Bronchial epithelial cell (primary cell): ENCODE measurements at regions not wholly inside any gene's neighbourhood (a gene's known extent, or its start where the extent isn't known, plus 50 kb on each side); places are given as distances from the start of the nearest gene placed in this dataset.

Source experiments
- DNase-seq: peaks from one replicate; pipeline ENCODE4 v3.0.0-alpha.2; 2010; ENCODE audit warnings: low read depth
- FAIRE-seq: peaks from 2 replicates; lab custom pipeline; 2011; peaks lifted over from hg19 to GRCh38; lab: Jason Lieb, UNC
- H3K27me3 ChIP-seq: 2 replicates; pipeline ENCODE4 v1.5.1; 2011; ENCODE audit warnings: low read length; ENCODE audit not compliant: control insufficient read depth, insufficient read depth
- H3K36me3 ChIP-seq: 2 replicates; pipeline ENCODE4 v1.5.1; 2011; ENCODE audit warnings: low read length; ENCODE audit not compliant: control insufficient read depth, insufficient read depth
- H3K4me3 ChIP-seq: 2 replicates; pipeline ENCODE4 v1.5.1; 2011; ENCODE audit warnings: mild to moderate bottlenecking, low read depth, low read length, control low read depth
- CTCF ChIP-seq: IDR thresholded peaks from 2 replicates; pipeline ENCODE4 v1.5.1; 2011; ENCODE audit warnings: mild to moderate bottlenecking, moderate library complexity, low read length, control low read depth, inconsistent platforms; ENCODE audit not compliant: insufficient read depth, severe bottlenecking

GRCh38 chr20:40634891-40635290 lies 54.1 kb downstream of the MAFB start:
- FAIRE-seq (no peak), DNase-seq (no peak)
- Histone ChIP-seq H3K27me3 (no peaks in the 10 kb centered on the region), H3K4me3 (no peak overlapping the region), H3K36me3 (no peaks in the 10 kb centered on the region)
- TF ChIP-seq CTCF, result no peak

GRCh38 chr20:40633123-40633850 lies 55.7 kb downstream of the MAFB start:
- H3K36me3 ChIP-seq, result no peaks in the 10 kb centered on the region
- no peak overlapping the region for H3K4me3 ChIP-seq
- no peak for DNase-seq
- H3K27me3 ChIP-seq, result no peaks in the 10 kb centered on the region
- FAIRE-seq, result no peak
- no peak for TF ChIP-seq CTCF

- Histone ChIP-seq H3K4me3 (no peak overlapping the region), H3K36me3 (no peaks in the 10 kb centered on the region), H3K27me3 (no peaks in the 10 kb centered on the region)
- no peak for TF ChIP-seq CTCF
- FAIRE-seq (no peak), DNase-seq (no peak)
Observed at GRCh38 chr20:40632346-40632976, 56.6 kb downstream of the MAFB start.

GRCh38 chr20:40631119-40631631 lies 57.9 kb downstream of the MAFB start:
- no peaks in the 10 kb centered on the region for H3K36me3 ChIP-seq
- H3K4me3 ChIP-seq, result no peak overlapping the region
- no peaks in the 10 kb centered on the region for H3K27me3 ChIP-seq
- DNase-seq, result no peak
- TF ChIP-seq CTCF, result no peak
- no peak for FAIRE-seq

- no peak for DNase-seq
- H3K4me3 ChIP-seq, result no peak overlapping the region
- no peak for TF ChIP-seq CTCF
- no peaks in the 10 kb centered on the region for H3K36me3 ChIP-seq
- no peaks in the 10 kb centered on the region for H3K27me3 ChIP-seq
- FAIRE-seq, result no peak
Observed at GRCh38 chr20:40630713-40631112, 58.3 kb downstream of the MAFB start.
